ENCODE measurements at regions not wholly inside any gene's neighbourhood (a gene's known extent, or its start where the extent isn't known, plus 50 kb on each side); places are given as distances from the start of the nearest gene placed in this dataset.

DNA sequence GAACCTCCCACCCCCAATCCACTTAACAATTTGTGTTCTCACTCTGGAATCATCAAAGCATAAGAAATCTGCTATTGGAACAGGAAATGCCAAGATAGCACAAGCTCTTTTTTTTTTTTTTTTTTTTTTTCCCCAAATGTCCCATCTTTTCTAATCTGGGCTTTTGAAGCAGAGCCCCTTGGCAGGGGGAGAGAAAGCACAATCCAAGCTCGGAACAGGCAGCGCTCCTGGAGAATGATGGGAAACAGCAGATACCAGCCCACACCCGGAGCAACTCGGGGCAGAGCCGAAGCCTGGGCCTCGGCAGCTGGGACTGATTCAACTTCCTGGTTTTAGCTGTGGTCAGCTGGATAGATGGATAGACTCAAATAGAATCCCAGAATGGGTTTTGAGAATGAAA, 235.1 kb downstream of the QDPR start:
- Histone ChIP-seq H3K4me3 (replicated peaks in 1 of 3) (no peak overlapping the region), H3K36me3 (no peaks in the 10 kb centered on the region), H3K27ac (peak overlapping the region in 1 of 3 donors; percentile 28), H3K4me1 (no peaks in the 10 kb centered on the region), H3K9me3 (no peaks in the 10 kb centered on the region), H3K27me3 (no peaks in the 10 kb centered on the region)
- DNase-seq: peak in 1 of 2 donors; percentile 10
- 60 to 63% methylated on average over 6 of the region's 6 CpGs for WGBS, 2 donors
- intact Hi-C loops (cut with DNase I): no loop called here
- TF ChIP-seq, protein P1, sequence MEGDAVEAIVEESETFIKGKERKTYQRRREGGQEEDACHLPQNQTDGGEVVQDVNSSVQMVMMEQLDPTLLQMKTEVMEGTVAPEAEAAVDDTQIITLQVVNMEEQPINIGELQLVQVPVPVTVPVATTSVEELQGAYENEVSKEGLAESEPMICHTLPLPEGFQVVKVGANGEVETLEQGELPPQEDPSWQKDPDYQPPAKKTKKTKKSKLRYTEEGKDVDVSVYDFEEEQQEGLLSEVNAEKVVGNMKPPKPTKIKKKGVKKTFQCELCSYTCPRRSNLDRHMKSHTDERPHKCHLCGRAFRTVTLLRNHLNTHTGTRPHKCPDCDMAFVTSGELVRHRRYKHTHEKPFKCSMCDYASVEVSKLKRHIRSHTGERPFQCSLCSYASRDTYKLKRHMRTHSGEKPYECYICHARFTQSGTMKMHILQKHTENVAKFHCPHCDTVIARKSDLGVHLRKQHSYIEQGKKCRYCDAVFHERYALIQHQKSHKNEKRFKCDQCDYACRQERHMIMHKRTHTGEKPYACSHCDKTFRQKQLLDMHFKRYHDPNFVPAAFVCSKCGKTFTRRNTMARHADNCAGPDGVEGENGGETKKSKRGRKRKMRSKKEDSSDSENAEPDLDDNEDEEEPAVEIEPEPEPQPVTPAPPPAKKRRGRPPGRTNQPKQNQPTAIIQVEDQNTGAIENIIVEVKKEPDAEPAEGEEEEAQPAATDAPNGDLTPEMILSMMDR (IDR thresholded peaks at IDR 0.05): no peak
- no peak for TF ChIP-seq POLR2A (IDR thresholded peaks at IDR 0.05)

DNA sequence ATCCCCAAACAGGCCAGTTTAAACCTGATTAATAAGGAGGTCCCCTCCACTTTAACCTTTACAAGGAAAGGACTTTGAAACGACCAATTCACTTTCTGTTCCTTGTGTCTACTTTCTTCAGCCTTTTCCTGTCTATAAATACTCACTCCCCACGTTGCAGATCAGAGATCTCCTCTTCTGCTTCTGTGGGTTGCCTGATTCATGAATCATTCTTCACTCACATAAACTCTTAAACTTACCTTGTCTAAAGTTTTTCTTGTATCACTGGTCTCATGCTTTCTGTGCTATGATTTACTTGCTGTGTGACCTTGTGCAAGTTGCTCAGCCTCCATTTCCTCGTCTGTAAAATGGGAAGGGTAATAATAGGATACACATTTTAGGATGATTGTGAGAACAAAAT, 236.1 kb downstream of the QDPR start:
- intact Hi-C loops (cut with DNase I): no loop called here
- TF ChIP-seq POLR2A (IDR thresholded peaks at IDR 0.05): no peak
- TF ChIP-seq, protein P1 (IDR thresholded peaks at IDR 0.05): no peak
- Histone ChIP-seq H3K4me1 (no peaks in the 10 kb centered on the region), H3K27ac (no peak overlapping the region), H3K4me3 (replicated peaks in 1 of 3) (no peak overlapping the region), H3K27me3 (no peaks in the 10 kb centered on the region), H3K36me3 (no peaks in the 10 kb centered on the region), H3K9me3 (no peaks in the 10 kb centered on the region)
- 72 to 75% methylated on average over 3 of the region's 3 CpGs for WGBS, 2 donors
- no peak for DNase-seq

DNA sequence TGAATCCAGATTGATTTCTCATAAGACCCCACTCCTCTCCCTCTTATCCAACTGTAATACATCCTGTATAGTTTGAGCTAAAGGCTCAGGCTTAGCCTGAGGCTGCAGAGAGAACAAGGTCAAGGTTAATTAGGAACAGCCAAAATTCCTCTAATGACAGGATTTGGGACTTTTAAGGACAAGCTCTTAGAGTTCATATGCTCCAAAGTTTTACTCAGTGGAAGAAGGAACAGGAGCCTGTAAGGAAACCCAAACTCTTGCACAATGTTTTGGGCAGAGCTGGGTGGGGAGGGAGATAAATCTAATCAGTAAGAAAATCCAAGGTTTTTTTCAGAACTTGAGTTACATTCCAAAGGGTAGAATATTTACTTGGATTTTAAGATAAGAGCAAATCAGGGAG, 238.8 kb downstream of the QDPR start:
- intact Hi-C loops (cut with DNase I): no loop called here
- H3K36me3 ChIP-seq: no peaks in the 10 kb centered on the region
- no peaks in the 10 kb centered on the region for H3K27me3 ChIP-seq
- no peak overlapping the region for H3K27ac ChIP-seq
- DNase-seq: no peak
- TF ChIP-seq, protein P1 (IDR thresholded peaks at IDR 0.05): no peak
- no peaks in the 10 kb centered on the region for H3K9me3 ChIP-seq
- H3K4me1 ChIP-seq: no peaks in the 10 kb centered on the region
- H3K4me3 ChIP-seq (replicated peaks in 1 of 3): no peak overlapping the region

DNA sequence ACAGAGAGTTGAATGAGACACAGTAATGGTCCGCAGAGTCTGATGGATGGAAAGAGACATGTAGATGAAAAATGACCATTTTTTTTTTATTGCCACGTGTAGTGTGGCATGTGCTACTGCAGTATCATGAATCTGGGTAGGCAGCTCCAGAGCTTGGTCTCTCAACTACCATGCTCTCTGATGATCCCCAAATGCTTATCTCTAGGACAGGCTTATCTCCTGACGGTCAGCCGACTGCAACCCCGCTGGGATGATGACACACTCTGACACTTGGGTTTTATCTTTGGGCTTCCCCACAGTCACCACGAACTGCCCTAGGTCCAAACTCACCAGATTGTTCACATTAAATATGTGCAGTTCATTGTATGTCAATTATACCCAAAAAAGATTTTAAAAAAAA, 239.7 kb downstream of the QDPR start:
- WGBS, 2 donors: 71 to 79% methylated on average over 6 of the region's 6 CpGs
- Histone ChIP-seq H3K27ac (no peak overlapping the region), H3K9me3 (no peaks in the 10 kb centered on the region), H3K4me1 (no peaks in the 10 kb centered on the region), H3K4me3 (replicated peaks in 1 of 3) (no peak overlapping the region), H3K36me3 (no peaks in the 10 kb centered on the region), H3K27me3 (no peaks in the 10 kb centered on the region)
- DNase-seq: no peak
- TF ChIP-seq, protein P1 (IDR thresholded peaks at IDR 0.05): no peak
- intact Hi-C loops (cut with DNase I): no loop called here

DNA sequence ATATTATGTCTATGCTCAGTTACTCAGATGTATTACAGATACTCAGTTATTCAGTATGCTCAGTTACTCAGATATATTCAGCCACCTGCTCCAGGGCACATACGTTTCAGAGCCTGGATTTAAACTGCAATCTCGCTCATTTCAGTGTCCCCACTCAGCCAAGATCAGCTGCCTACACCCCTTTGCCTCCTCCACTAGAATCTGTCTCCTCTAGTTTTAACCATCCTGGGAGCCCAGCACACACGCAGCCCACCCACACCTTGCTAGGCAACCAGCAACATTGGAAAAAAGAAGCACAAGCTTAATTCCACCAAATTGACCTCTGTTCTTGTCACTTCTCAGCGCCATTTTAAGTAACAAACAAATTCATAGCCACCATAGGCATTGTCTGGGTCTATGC, 246.2 kb downstream of the QDPR start:
- Histone ChIP-seq H3K9me3 (no peaks in the 10 kb centered on the region), H3K4me1 (no peaks in the 10 kb centered on the region), H3K27ac (no peak overlapping the region), H3K27me3 (no peaks in the 10 kb centered on the region), H3K4me3 (replicated peaks in 1 of 3) (no peak overlapping the region), H3K36me3 (no peaks in the 10 kb centered on the region)
- TF ChIP-seq, protein P1 (IDR thresholded peaks at IDR 0.05): no peak
- no peak for TF ChIP-seq POLR2A (IDR thresholded peaks at IDR 0.05)
- WGBS, 2 donors: 92 to 95% methylated on average over 4 of the region's 4 CpGs
- DNase-seq: no peak
- intact Hi-C loops (cut with DNase I): no loop called here
